ENCODE measurements at regions not wholly inside any gene's neighbourhood (a gene's known extent, or its start where the extent isn't known, plus 50 kb on each side); places are given as distances from the start of the nearest gene placed in this dataset.

GRCh38 chr17:15029469-15029868, 235.7 kb downstream of the PMP22 start:
- H3F3A ChIP-seq (ENCODE audit: insufficient read depth, low read length), result no peaks in the 10 kb centered on the region
- no peak overlapping the region for H3K4me3 ChIP-seq (ENCODE audit: low read depth, low read length, poor library complexity, severe bottlenecking)
- H3K27me3 ChIP-seq (ENCODE audit: insufficient read depth, low read length), result no peaks in the 10 kb centered on the region
- H3K9ac ChIP-seq (ENCODE audit: low read length), result no peak overlapping the region
- H3K36me3 ChIP-seq (ENCODE audit: insufficient read depth, low read length), result no peaks in the 10 kb centered on the region
- H4K20me1 ChIP-seq (ENCODE audit: insufficient read depth, low read length), result no peaks in the 10 kb centered on the region
- H3K27ac ChIP-seq (ENCODE audit: low read depth, low read length, poor library complexity, severe bottlenecking), result no peak overlapping the region
- TF ChIP-seq EZH2 (IDR thresholded peaks at IDR 0.05; ENCODE audit: borderline replicate concordance, low read length) (no peak), CTCF (IDR thresholded peaks at IDR 0.05; ENCODE audit: low read length) (peak; percentile 37; the same call in 1 of the 2 replicates)
- H3K4me2 ChIP-seq (ENCODE audit: low read length), result no peak overlapping the region
- no peaks in the 10 kb centered on the region for H3K9me3 ChIP-seq (ENCODE audit: low read length)
- no peaks in the 10 kb centered on the region for H3K79me2 ChIP-seq (ENCODE audit: insufficient read depth, low read length)
- no peaks in the 10 kb centered on the region for H3K4me1 ChIP-seq (ENCODE audit: insufficient read depth, low read length, severe bottlenecking)
- no peak overlapping the region for H2AFZ ChIP-seq (ENCODE audit: low read length)
- H3K9me2 ChIP-seq (ENCODE audit: low read depth, low read length), result no peaks in the 10 kb centered on the region

- Histone ChIP-seq H3K9me2 (ENCODE audit: low read depth, low read length) (no peaks in the 10 kb centered on the region), H3K4me2 (ENCODE audit: low read length) (no peak overlapping the region)
- no peak for TF ChIP-seq EZH2 (IDR thresholded peaks at IDR 0.05; ENCODE audit: borderline replicate concordance, low read length)
- no peak for TF ChIP-seq CTCF (IDR thresholded peaks at IDR 0.05; ENCODE audit: low read length)
Measured at GRCh38 chr17:15027853-15028252, 237.3 kb downstream of the PMP22 start.

GRCh38 chr17:15026088-15026487, 239.0 kb downstream of the PMP22 start:
- Histone ChIP-seq H3K9ac (ENCODE audit: low read length) (no peak overlapping the region), H3K79me2 (ENCODE audit: insufficient read depth, low read length) (no peaks in the 10 kb centered on the region), H4K20me1 (ENCODE audit: insufficient read depth, low read length) (no peaks in the 10 kb centered on the region), H3K9me2 (ENCODE audit: low read depth, low read length) (no peaks in the 10 kb centered on the region), H3K36me3 (ENCODE audit: insufficient read depth, low read length) (no peaks in the 10 kb centered on the region), H3K27ac (ENCODE audit: low read depth, low read length, poor library complexity, severe bottlenecking) (no peak overlapping the region), H3K27me3 (ENCODE audit: insufficient read depth, low read length) (no peaks in the 10 kb centered on the region), H3K9me3 (ENCODE audit: low read length) (no peaks in the 10 kb centered on the region), H3F3A (ENCODE audit: insufficient read depth, low read length) (no peaks in the 10 kb centered on the region), H2AFZ (ENCODE audit: low read length) (no peak overlapping the region), H3K4me1 (ENCODE audit: insufficient read depth, low read length, severe bottlenecking) (no peaks in the 10 kb centered on the region), H3K4me3 (ENCODE audit: low read depth, low read length, poor library complexity, severe bottlenecking) (no peak overlapping the region), H3K4me2 (ENCODE audit: low read length) (no peak overlapping the region)
- TF ChIP-seq CTCF (IDR thresholded peaks at IDR 0.05; ENCODE audit: low read length) (no peak), EZH2 (IDR thresholded peaks at IDR 0.05; ENCODE audit: borderline replicate concordance, low read length) (no peak)

More at GRCh38 chr17:15027853-15028252, 237.3 kb downstream of the PMP22 start:
- Histone ChIP-seq H3K27ac (ENCODE audit: low read depth, low read length, poor library complexity, severe bottlenecking) (no peak overlapping the region), H3K9ac (ENCODE audit: low read length) (no peak overlapping the region), H3F3A (ENCODE audit: insufficient read depth, low read length) (no peaks in the 10 kb centered on the region), H4K20me1 (ENCODE audit: insufficient read depth, low read length) (no peaks in the 10 kb centered on the region), H3K27me3 (ENCODE audit: insufficient read depth, low read length) (no peaks in the 10 kb centered on the region), H3K9me3 (ENCODE audit: low read length) (no peaks in the 10 kb centered on the region), H3K36me3 (ENCODE audit: insufficient read depth, low read length) (no peaks in the 10 kb centered on the region), H3K4me3 (ENCODE audit: low read depth, low read length, poor library complexity, severe bottlenecking) (no peak overlapping the region), H2AFZ (ENCODE audit: low read length) (no peak overlapping the region), H3K79me2 (ENCODE audit: insufficient read depth, low read length) (no peaks in the 10 kb centered on the region), H3K4me1 (ENCODE audit: insufficient read depth, low read length, severe bottlenecking) (no peaks in the 10 kb centered on the region)
